ENCODE measurements at regions not wholly inside any gene's neighbourhood (a gene's known extent, or its start where the extent isn't known, plus 50 kb on each side); places are given as distances from the start of the nearest gene placed in this dataset.

- TF ChIP-seq CTCF (IDR thresholded peaks at IDR 0.05 in 8 of 11, conservative IDR thresholded peaks at IDR 0.05 in 3 of 11) (no peak), POLR2A (IDR thresholded peaks at IDR 0.05) (no peak), POLR2AphosphoS5 (IDR thresholded peaks at IDR 0.05) (no peak)
Observed at GRCh38 chr7:85702348-85702747, 515.5 kb upstream of the SEMA3D start.

Measured in spleen (tissue), 7 donors.